Brain microvascular endothelial cell (primary cell): ENCODE measurements at regions not wholly inside any gene's neighbourhood (a gene's known extent, or its start where the extent isn't known, plus 50 kb on each side); places are given as distances from the start of the nearest gene placed in this dataset.

ENCODE experiments used
- DNase-seq: peaks from one replicate; pipeline ENCODE4 v3.0.0-alpha.2; 2020
- H3K27ac ChIP-seq: fragments of 250-450 bp; sonication (Bioruptor Pico); 2 replicates; pipeline ENCODE4 v1.5.1; 2020; ENCODE audit warnings: mild to moderate bottlenecking, moderate library complexity
- H3K27me3 ChIP-seq: fragments of 250-450 bp; sonication (Bioruptor Pico); replicated peaks from 2 replicates; pipeline ENCODE4 v1.5.1; 2020; ENCODE audit warnings: mild to moderate bottlenecking
- H3K36me3 ChIP-seq: fragments of 250-450 bp; sonication (Bioruptor Pico); replicated peaks from 2 replicates; pipeline ENCODE4 v1.5.1; 2020; ENCODE audit warnings: mild to moderate bottlenecking
- H3K4me3 ChIP-seq: 2 replicates; pipeline ENCODE4 v1.5.1; 2011; ENCODE audit warnings: low read depth, mild to moderate bottlenecking, control low read depth, low read length, moderate library complexity
- in situ Hi-C: cut with HindIII; loops from 2 replicates; pipeline ENCODE4 v1.10.0; 2017; ENCODE audit warnings: low sequenced_read_pairs, low pct_ligation_motif_present
- TF ChIP-seq, protein P1 (sequence below): IDR thresholded peaks from 2 replicates; pipeline ENCODE4 v1.5.1; 2011; ENCODE audit warnings: low read depth, mild to moderate bottlenecking, moderate library complexity, low read length, control low read depth, inconsistent platforms; ENCODE audit errors: missing control alignments

DNA sequence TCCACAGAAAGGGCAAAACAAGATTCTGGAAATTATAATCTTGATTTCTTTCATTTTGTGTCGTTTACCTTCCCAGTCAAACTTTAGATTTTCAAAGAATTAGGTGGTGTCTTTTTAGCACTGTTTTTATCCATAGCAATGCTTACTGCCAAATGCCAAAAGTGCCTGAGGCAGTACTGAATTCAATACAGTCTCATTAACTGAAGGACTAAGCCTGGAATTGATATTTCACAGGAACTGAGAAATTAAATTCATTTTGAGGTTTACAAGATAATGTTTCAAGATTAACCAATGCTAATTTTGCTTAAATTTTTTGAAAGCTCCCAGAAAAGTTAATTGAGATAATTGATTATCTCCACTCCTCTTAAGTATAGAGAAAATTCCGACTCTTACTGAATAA lies 68.8 kb upstream of the ARHGAP24 start:
- DNase-seq, result no peak
- in situ Hi-C loops, result no loop called here
- Histone ChIP-seq H3K27ac (no peak overlapping the region), H3K27me3 (no peaks in the 10 kb centered on the region), H3K4me3 (no peak overlapping the region), H3K36me3 (no peaks in the 10 kb centered on the region)
- TF ChIP-seq, protein P1, sequence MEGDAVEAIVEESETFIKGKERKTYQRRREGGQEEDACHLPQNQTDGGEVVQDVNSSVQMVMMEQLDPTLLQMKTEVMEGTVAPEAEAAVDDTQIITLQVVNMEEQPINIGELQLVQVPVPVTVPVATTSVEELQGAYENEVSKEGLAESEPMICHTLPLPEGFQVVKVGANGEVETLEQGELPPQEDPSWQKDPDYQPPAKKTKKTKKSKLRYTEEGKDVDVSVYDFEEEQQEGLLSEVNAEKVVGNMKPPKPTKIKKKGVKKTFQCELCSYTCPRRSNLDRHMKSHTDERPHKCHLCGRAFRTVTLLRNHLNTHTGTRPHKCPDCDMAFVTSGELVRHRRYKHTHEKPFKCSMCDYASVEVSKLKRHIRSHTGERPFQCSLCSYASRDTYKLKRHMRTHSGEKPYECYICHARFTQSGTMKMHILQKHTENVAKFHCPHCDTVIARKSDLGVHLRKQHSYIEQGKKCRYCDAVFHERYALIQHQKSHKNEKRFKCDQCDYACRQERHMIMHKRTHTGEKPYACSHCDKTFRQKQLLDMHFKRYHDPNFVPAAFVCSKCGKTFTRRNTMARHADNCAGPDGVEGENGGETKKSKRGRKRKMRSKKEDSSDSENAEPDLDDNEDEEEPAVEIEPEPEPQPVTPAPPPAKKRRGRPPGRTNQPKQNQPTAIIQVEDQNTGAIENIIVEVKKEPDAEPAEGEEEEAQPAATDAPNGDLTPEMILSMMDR, result no peak

DNA sequence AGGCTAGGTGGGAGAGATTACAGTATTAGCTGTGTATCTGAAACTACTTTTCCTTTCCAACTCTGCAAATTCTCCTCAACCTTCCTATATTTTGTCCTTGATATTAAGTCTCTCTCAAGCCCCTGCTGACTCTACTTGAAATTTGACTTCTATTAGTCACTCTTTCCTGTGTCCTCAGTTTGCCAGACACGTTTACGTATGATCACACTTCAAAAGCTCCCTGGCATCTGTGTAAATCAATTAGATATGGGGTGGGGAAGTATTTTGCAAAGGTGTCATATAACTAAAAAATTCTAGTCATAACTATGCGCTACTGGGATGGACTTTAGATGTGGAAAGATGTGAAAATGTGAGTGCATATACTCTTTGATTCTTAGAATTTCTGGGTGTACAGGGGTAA lies 67.4 kb upstream of the ARHGAP24 start:
- Histone ChIP-seq H3K4me3 (no peak overlapping the region), H3K27ac (no peak overlapping the region), H3K36me3 (no peaks in the 10 kb centered on the region), H3K27me3 (no peaks in the 10 kb centered on the region)
- no peak for DNase-seq
- in situ Hi-C loops, result no loop called here
- TF ChIP-seq, protein P1, result no peak

DNA sequence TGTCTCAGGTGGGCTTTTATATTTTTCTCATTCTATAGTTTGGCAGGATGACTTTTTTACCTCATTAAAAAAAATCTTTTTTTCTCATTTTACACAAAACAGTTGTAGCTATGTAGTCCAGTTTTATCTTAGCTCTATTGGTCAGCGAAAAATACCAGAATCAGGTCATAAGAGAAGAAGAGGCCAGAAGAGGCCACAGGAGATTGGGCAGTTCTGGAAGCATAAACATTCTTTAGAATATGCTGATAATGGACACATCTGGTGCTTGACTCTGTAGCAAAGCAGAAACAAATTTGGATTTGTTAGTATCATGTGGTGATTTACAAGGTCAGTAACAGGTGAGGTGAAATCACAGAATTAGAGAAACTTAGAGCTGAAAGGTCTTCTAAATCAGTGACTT lies 66.6 kb upstream of the ARHGAP24 start:
- Histone ChIP-seq H3K4me3 (no peak overlapping the region), H3K27me3 (no peaks in the 10 kb centered on the region), H3K36me3 (no peaks in the 10 kb centered on the region), H3K27ac (no peak overlapping the region)
- TF ChIP-seq, protein P1, result no peak
- DNase-seq, result no peak
- in situ Hi-C loops, result no loop called here

DNA sequence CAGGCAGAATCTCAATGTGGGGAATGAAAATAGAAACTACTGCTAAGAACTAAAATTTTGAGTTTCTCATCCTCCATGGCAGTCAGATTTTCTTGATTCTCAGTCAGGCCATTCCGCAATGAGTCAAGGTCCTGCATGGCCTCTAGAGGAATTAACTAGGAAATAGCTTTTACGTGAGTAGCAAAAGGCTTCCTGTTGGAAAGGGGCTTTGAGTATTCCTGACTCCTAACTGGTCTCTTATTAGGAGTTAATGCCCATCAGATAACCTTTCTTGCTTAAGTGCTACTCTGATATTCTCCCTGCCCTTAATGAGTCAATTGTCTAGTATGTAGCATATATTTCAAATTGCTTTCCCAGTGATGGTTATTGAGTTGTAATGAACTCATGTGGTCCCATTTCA lies 65.7 kb upstream of the ARHGAP24 start:
- H3K4me3 ChIP-seq, result no peak overlapping the region
- TF ChIP-seq, protein P1, result no peak
- H3K36me3 ChIP-seq, result no peaks in the 10 kb centered on the region
- peak; percentile 21 for DNase-seq
- no peak overlapping the region for H3K27ac ChIP-seq
- no peaks in the 10 kb centered on the region for H3K27me3 ChIP-seq
- in situ Hi-C loops, result no loop called here

DNA sequence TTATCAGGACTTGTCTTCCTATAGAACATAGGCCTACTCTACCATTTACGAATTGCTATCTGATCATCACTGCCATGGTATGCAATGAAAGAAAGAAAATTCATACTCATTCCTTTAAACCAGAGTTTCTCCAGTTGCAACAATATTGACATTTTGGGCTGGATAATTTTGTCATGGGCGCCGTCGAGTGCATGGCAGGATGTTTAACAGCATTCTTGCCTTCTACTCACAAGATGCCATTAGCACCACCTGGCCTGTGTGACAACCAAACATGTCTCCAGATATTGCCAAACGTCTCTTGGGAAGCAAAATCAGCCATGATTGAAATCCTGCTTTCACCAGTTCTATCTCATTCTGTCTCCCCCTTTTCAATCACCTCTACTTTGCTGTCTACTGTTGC lies 63.6 kb upstream of the ARHGAP24 start:
- Histone ChIP-seq H3K27me3 (no peaks in the 10 kb centered on the region), H3K4me3 (no peak overlapping the region), H3K27ac (no peak overlapping the region), H3K36me3 (no peaks in the 10 kb centered on the region)
- no peak for DNase-seq
- TF ChIP-seq, protein P1, result no peak
- in situ Hi-C loops, result no loop called here

DNA sequence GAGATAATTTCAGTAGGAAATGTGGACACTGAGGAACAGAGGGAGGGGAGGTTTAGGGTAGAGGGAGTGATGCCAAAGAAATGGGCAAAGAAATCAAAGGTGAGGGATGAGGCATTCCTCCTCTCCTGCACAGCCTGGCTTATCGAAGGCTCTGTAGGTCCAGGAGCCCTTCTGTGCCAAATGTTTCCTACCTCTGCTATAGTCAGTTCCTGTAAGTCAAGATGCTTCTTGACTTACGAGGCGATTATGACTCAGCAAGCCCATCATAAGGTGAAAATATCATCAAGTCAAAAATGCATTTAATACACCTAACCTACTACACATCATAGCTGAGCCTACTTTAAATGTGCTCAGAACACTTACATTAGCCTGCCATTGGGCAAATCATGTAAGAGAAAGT lies 60.0 kb upstream of the ARHGAP24 start:
- Histone ChIP-seq H3K36me3 (no peaks in the 10 kb centered on the region), H3K27me3 (no peaks in the 10 kb centered on the region), H3K27ac (no peak overlapping the region), H3K4me3 (no peak overlapping the region)
- in situ Hi-C loops, result no loop called here
- no peak for DNase-seq
- TF ChIP-seq, protein P1, result no peak
